IPS-18c (cell line): ENCODE measurements at regions not wholly inside any gene's neighbourhood (a gene's known extent, or its start where the extent isn't known, plus 50 kb on each side); places are given as distances from the start of the nearest gene placed in this dataset.

Source experiments
- H3K4me3 ChIP-seq: 2 replicates; pipeline ENCODE4 v1.7.0; 2013; ENCODE audit warnings: low read depth, mild to moderate bottlenecking, low read length, moderate library complexity; ENCODE audit not compliant: insufficient read depth
- H3K9me3 ChIP-seq: one replicate; pipeline ENCODE4 v1.6.1; 2013; ENCODE audit warnings: mild to moderate bottlenecking, low read length, moderate library complexity; ENCODE audit not compliant: control insufficient read depth, insufficient read depth

GRCh38 chr14:71665157-71665556 is 267.1 kb upstream of the RGS6 start:
- Histone ChIP-seq H3K4me3 (no peak overlapping the region), H3K9me3 (no peaks in the 10 kb centered on the region)

GRCh38 chr14:71665781-71666180 is 266.4 kb upstream of the RGS6 start:
- Histone ChIP-seq H3K4me3 (no peak overlapping the region), H3K9me3 (no peaks in the 10 kb centered on the region)

- no peaks in the 10 kb centered on the region for H3K9me3 ChIP-seq
- H3K4me3 ChIP-seq = no peak overlapping the region
Observed at GRCh38 chr14:71666571-71667145, 265.6 kb upstream of the RGS6 start.

GRCh38 chr14:71668186-71668912 is 263.9 kb upstream of the RGS6 start:
- H3K9me3 ChIP-seq = no peaks in the 10 kb centered on the region
- H3K4me3 ChIP-seq = no peak overlapping the region

GRCh38 chr14:71672596-71672995 is 259.6 kb upstream of the RGS6 start:
- peaks cover 3% of the 10 kb centered on the region for H3K9me3 ChIP-seq

GRCh38 chr14:71675126-71675899 is 256.9 kb upstream of the RGS6 start:
- no peak overlapping the region for H3K4me3 ChIP-seq
- peaks cover 3% of the 10 kb centered on the region for H3K9me3 ChIP-seq

More at GRCh38 chr14:71672596-71672995, 259.6 kb upstream of the RGS6 start:
- no peak overlapping the region for H3K4me3 ChIP-seq

- Histone ChIP-seq H3K4me3 (no peak overlapping the region), H3K9me3 (peaks cover 3% of the 10 kb centered on the region)
Observed at GRCh38 chr14:71675900-71676287, 256.3 kb upstream of the RGS6 start.

GRCh38 chr14:71680736-71681387 is 251.4 kb upstream of the RGS6 start:
- H3K9me3 ChIP-seq = no peaks in the 10 kb centered on the region
- H3K4me3 ChIP-seq = no peak overlapping the region

GRCh38 chr14:71682337-71682736 is 249.9 kb upstream of the RGS6 start:
- Histone ChIP-seq H3K9me3 (no peaks in the 10 kb centered on the region), H3K4me3 (no peak overlapping the region)

GRCh38 chr14:71684323-71684722 is 247.9 kb upstream of the RGS6 start:
- no peaks in the 10 kb centered on the region for H3K9me3 ChIP-seq

GRCh38 chr14:71686677-71687076 is 245.6 kb upstream of the RGS6 start:
- Histone ChIP-seq H3K9me3 (no peaks in the 10 kb centered on the region), H3K4me3 (no peak overlapping the region)

More at GRCh38 chr14:71684323-71684722, 247.9 kb upstream of the RGS6 start:
- H3K4me3 ChIP-seq = no peak overlapping the region

- no peak overlapping the region for H3K4me3 ChIP-seq
Observed at GRCh38 chr14:71687166-71687831, 244.9 kb upstream of the RGS6 start.

GRCh38 chr14:71688576-71688975 is 243.7 kb upstream of the RGS6 start:
- Histone ChIP-seq H3K9me3 (no peaks in the 10 kb centered on the region), H3K4me3 (no peak overlapping the region)

More at GRCh38 chr14:71687166-71687831, 244.9 kb upstream of the RGS6 start:
- no peaks in the 10 kb centered on the region for H3K9me3 ChIP-seq

GRCh38 chr14:71690478-71690877 is 241.8 kb upstream of the RGS6 start:
- H3K4me3 ChIP-seq = no peak overlapping the region
- H3K9me3 ChIP-seq = no peaks in the 10 kb centered on the region

- Histone ChIP-seq H3K9me3 (no peaks in the 10 kb centered on the region), H3K4me3 (no peak overlapping the region)
Observed at GRCh38 chr14:71692496-71692895, 239.7 kb upstream of the RGS6 start.

GRCh38 chr14:71693381-71693780 is 238.8 kb upstream of the RGS6 start:
- no peaks in the 10 kb centered on the region for H3K9me3 ChIP-seq
- H3K4me3 ChIP-seq = no peak overlapping the region
